ENCODE measurements at regions not wholly inside any gene's neighbourhood (a gene's known extent, or its start where the extent isn't known, plus 50 kb on each side); places are given as distances from the start of the nearest gene placed in this dataset.

- no peak for TF ChIP-seq POLR2AphosphoS5 (IDR thresholded peaks at IDR 0.05; ENCODE audit: borderline replicate concordance, low read depth, low read length)
- TF ChIP-seq EZH2 (IDR thresholded peaks at IDR 0.05): no peak
- TF ChIP-seq FOXP2 (optimal IDR thresholded peaks at IDR 0.05; ENCODE audit: control extremely low read depth, extremely low read length, insufficient read depth): no peak
Measured at GRCh38 chr2:4174796-4175195, 471.4 kb downstream of the DCDC2C start.
